GM19025 (cell line): ENCODE measurements at regions not wholly inside any gene's neighbourhood (a gene's known extent, or its start where the extent isn't known, plus 50 kb on each side); places are given as distances from the start of the nearest gene placed in this dataset.
"Not testable (repeated sequence)": the region's sequence is repeated elsewhere in the genome, so short reads cannot be mapped to it uniquely, and the experiment has no call there.

Experiments
- ATAC-seq: cut with Tn5 transposase; IDR thresholded peaks from one replicate; pipeline ENCODE4 v1.9.1; 2021; ENCODE audit warnings: mild to moderate bottlenecking, low read depth, moderate library complexity; ENCODE audit not compliant: unreplicated experiment

DNA sequence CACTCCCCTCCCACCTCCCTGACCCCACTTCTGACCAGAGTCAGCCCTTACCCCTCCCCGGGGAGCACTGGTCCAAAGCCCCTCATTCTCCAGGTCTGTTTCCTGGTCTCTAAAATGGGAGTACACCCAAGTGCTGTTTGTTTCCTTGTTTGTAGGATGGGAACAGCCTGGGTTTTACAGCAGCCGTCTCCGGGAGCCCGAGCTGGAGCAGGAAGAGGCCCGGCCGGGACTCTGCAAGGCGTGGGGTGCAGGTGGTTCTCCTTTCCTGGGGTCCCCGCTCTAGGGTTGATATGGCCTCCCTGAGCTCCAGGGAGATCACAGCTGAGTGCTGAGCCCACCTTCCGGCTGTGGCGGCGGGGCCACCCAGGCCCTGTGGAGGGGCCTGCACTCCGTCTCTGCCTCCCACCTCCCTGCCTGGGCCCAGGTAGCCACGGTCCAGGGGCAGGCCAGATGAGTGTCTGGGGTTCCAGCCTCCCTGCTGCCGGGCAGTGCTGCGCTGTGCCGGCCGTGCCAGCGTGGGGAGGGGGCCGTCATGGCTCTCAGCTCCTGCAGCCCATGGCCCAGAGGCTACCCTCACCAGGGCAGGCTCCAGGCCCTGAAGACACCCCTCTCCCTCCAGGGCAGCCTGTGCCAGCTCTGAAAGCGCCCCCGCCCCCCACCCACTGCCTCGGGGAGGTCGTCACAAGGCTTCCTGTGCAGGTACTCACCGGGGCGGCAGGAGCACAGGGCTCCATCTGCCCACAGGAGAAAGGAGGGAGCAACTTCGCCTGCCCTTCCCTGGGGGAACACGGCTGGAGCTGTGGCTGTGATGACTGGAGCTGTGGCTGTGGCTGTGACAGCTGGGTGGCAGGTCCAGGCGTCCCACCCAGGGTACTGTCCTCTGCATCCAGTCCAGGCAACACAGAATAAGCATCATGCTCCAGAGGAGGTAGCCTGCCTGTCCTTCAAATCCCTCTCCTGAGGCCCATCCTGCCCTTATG, 98.8 kb downstream of the ADRA2C start:
- ATAC-seq, result no peak

DNA sequence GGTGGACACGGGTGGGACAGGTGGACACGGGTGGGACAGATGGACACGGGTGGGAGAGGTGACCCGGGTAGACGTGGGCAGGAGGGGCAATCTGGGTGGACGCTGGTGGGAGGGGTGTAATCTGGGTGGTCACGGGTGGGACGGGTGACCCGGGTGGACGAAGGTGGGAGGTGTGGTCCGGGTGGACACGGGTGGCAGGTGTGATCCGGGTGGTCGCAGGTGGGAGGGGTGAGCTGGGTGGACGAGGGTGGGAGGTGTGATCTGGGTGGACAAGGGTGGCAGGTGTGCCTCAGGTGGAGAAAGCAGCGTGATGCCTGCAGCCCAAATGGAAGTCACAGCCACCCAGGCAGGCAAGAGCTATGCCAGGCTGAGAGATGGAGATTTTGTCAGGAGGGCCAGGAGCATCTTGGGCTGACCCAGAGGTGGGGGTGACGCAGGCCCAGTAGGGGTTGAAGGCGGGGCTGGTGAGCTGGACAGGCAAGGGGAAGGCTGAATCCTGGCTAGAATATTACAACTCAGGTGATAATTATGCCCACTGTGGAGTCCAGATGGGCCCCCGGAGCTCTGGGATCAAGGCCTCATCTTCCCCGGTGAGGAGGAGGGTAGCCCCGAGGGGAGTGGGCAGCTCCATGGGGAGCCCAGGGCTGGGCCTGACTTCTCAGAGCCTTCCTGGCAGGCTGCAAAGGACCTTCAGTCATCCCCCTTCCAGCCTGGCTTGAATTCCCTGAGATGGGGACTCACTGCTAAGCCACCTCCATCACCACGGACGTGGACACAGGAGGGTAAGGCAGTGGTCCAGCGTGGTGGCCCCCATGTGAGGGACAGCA, 100.0 kb downstream of the ADRA2C start:
- no peak for ATAC-seq

DNA sequence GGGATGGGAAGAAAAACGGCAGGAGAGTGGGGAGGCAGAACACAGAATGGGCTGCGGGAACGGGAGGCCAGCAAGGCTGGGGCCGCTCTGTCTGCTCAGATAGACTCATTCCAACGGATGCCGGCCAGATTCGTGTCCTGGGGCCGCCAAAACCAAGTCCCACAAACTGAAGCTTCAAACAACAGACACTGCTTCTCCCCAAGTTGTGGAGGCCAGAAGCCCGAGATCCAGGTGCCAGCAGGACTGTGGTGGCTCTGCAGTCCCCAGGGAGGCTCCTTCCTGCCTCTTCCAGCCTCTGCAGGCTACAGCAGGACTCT, 100.6 kb downstream of the ADRA2C start:
- ATAC-seq, result no peak

DNA sequence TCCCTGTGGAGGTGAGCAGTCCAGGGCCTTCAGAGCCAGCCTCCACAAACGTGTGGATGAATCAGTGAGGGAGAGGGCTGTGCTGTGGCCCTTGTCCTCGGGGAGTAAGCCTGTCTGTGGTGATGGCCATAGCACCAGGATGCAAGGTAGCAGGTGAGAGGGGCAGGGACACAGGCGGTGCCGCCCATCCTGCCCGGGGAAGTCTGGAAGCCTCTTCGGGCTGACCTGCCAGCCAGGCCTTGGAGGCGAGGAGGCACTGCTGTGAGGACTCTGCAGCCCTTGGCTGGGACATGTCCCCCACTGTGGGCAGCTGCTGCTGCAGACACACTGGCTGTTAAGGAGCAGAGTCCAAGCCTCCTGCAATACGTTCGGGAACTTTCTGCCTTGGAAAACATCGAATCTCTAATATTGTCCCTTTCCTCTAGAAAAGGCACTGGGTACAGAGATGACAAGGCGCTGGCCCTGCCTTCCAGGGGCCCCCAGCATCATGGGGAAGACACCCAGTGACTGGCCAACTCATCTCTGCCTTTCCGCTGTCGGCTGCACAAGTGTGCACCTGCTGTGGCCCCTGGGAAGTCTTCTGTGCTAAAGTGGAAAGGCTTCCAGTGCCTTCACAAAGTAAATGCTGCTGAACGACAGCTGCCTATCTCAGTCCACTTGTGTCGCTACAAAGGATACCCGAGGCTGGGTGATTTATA, 101.4 kb downstream of the ADRA2C start:
- no peak for ATAC-seq

DNA sequence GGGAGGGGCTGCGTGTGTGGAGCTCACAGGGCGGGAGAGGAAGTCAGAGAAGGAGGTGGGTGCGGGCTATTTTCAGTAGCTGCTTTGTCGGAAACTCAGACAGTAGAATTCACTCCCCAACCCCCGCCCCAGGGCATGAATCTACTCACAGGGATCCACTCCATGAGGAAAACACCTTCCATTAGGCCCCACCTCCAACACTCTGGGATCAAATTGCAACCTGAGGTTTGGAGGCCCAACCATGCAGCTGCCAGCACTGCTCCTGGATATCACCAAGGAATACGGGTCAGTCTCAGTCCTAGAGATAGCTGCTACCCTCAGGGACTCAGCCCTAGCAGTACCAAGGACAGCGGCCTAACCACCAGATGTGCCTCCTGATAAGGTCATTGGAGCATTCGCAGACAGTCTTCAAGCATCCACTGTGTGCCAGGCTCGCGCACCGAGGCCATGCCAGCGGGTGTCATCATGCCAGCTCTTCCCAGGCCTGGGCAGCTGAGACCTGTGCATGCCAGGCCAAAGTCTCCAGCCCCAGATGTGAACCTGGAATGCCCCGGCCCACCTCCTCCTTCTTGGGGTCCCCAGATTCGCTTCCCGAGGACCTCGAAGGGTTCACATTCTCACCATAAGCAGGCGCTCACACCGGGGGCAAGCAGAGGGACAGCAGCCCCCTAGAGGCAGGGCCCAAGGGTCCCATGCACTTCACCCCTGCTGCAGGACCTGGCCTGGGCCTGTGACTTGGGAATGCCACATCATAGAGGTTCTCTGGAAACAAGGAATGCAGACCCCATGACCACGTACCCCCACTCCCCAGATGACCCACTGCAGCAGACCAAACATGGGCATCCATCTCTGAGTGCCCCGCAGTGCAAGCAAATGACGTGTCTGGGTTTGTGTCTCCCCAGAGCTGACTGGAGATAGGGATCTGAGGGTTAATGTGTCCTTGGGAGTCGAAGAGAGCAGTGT, 102.3 kb downstream of the ADRA2C start:
- ATAC-seq, result no peak

DNA sequence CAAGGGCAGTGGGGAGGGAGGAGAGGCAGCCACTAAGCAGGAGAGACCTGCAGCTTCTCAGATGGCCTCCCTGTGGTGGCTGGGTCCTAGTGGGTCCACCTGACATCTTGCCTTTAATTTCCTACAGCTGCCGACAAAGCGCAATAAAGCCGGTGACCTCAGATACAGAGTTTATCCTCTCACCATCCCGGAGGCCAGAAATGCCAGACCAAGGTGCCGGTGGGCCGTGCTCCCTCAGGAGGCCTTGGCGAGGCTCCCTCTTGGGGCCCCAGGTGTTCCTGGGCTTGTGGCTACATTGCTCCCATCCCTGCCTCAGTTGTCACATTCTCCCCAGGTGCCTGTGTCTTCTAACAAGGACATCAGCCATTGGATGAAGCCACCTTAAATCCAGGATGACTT, 103.0 kb downstream of the ADRA2C start:
- no peak for ATAC-seq

DNA sequence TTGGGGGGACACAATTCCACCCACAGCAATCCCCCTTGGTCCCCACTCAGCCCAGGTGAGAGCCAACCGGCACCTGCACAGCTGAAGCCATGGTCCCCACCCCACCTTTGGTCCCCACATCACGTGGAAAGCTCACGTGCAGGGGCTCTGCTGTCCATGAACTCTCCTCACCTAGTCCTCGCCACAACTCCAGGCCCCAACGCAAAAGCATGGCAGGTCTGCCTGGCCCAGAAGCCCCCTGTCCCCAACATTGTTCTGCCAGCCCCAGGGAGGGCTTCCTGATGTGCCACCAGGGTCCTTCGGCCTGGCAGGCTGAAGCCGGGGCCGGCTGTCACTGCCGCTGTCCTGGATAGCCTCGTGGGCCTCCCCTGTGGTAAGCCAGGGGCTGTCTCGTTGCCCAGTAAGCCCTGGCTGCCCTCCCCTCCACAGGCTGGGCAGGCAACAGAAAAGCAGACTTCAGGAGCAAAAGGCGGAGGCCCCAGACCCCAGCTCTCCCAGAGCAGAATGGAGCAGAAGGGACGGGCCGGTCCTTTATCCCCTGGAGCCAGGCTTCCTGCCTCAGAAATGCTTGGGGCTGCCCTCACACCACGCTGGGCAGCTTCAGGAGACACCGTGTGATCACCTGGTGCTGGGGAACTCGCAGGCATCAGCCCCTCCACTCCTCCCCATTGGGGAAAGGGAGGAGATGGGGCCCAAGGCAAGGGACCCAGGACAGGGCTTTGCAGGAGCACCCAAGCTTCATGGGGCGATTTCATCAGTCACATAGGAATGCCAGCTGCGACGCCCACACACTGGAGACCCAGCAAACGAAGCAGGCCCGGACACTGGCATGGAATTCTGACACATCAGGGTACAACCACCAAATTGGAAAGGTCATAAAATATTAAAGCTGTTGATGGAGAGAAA, 103.7 kb downstream of the ADRA2C start:
- ATAC-seq, result no peak

DNA sequence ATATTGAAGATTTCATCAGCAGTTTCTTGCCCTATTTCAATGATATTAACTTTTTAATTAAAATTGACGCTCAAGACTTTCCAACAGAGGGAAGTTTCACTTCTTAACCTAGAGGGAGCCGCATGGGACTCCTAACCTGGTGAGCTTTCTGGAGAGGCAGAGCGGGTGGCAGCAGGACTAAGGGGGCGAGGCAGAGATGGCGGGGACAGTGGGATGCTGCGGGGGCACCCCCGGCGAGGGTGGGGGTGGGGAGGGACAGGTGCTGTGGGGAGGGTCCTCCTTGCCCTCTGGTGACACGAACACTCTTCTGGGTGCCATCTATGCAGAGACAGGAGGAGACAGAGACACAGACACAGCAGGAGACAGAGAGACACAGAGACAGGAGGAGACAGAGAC, 104.4 kb downstream of the ADRA2C start:
- ATAC-seq, result no peak

DNA sequence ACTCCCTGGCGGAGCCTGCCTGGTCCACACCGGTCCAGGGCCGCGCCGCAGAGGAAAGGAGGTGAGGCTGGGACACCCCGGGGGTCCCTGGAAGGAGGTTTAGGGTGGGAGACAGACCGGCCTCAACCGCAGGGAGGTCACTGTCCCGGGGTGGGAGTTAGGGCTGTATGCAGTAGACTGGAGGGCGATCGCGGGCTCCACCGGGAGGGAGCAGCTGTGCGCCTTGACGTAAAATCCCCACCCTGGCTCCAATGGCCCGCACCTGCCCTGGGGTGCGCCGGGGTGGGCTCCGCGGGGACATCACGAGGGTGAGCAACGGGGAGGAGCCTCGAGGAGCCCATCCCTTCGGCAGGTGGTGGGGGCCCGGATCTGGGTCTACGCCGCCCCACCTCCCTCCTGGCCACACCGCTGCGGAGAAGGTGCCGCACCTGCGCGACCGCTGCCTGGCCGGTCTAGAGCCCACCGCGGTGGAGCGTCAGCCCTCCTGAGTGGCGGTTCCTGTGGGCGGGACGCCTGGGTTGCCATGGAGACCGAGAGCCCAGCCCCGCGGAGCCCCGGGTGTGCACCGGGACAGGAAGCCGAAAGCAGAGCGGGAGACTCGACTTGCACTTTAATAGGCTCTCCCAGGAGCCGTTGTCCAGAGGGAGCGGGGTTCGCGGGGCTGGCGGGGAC, 105.1 kb downstream of the ADRA2C start:
- no peak for ATAC-seq

DNA sequence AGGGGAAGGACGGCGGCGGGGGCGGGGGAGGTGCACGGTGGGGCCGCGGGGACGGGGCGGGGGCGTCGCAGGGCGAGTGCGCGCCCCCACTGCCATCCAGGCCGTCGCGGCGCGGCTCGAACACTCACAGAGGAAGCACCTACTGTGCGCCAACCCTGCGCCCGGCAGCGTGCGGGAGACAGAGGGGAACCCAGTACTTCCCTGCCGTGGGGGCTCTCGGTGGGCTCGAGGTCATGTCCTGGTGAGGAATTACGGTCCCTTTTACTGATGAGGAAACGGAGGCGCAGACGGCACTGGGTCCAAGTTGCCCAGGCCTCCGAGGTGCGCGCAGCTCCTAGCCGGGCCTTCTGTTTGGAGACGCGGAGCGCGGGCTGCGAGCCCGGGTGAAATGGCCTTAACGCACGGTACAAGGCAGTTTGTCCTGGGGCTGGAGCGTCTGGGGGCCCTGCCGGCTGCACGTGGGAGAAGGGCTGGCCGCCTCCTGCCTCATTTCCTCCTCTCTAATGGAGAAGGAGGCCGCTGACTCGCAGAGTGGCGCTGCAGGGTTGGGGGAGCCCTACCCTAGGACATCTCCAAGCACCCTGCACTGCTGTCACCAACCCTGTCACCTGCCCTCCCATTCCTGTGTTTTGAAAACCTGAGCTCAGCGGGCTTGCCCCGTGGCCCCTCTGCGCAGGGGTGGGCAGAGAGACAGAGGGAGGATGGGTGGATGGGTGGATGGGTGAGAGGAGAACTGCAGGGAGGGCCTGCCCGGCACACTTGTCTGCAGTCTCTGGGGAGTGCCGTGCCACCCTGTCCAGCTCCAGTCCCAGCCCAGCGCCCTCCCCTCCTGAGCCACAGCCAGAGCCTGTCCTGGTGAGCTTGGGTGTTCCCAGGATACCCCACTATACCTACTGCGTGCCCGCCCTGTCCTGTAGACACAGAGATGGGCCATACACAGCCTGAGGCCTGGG, 106.0 kb downstream of the ADRA2C start:
- ATAC-seq, result no peak

DNA sequence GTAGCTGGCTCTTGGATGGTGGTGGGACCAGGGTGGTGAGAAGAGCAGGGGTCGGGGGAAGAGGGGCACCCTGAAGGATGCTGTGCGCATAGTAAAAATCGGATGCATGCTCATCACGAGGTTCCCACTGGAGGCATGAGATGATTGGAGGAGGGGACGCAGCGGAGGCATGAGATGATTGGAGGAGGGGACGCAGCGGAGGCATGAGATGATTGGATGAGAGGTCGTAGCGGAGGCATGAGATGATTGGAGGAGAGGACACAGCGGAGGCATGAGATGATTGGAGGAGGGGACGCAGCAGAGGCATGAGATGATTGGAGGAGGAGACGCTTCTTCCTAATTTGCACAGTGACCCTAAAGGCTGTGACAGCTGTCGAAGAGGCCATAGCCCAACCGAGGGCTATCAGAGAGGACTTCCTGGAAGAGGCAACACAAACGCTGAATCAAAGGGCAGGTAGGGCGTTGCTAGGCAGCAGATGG, 106.7 kb downstream of the ADRA2C start:
- ATAC-seq, result no peak

DNA sequence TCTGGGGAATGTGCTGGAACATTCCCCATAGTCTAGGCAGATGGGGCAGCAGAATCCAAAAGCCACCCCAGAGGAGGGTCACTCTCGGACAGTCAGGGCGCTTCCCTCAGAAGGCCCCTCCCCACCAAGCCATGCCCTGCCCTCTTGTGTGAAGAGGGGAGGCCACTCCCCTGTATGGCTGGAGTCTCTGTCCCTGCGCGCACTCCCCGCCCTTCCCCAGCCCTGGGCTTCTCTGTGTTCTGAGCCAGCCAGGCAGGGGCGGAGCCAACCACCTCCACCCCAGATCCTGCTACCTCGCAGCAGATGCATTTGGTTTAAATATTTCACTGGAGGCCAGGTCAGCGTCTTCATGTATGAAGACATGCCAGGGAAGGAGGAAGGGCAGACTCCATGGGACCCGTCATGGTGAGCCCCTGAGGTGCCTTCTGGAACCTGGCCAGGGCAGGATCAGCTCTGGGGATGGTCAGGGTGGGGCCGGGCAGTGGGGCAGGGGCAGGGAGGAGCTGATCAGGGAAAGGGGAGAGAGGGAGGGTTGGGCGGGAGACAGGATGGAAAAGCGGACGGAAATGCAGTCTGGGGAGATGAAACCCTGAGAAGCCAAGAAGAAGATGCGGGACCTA, 107.3 kb downstream of the ADRA2C start:
- ATAC-seq, result no peak

DNA sequence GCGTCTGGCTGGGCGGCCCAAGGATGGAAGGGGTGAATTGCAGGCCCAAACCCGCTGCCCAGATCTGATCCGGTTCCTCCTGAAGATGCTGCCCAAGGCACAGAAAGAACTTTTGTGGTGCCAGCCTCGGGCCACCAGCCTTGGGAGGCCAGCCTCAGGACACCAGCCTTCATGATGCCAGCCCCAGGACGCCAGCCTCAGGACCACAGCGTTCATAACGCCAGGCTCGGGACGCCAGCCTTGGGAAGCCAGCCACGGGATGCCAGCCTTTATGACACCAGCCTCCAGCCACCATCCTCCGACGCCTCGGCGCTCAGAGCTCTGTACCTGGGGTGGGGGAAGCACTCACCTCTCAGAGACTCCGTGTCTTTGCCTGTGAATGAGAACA, 107.8 kb downstream of the ADRA2C start:
- ATAC-seq, result no peak

DNA sequence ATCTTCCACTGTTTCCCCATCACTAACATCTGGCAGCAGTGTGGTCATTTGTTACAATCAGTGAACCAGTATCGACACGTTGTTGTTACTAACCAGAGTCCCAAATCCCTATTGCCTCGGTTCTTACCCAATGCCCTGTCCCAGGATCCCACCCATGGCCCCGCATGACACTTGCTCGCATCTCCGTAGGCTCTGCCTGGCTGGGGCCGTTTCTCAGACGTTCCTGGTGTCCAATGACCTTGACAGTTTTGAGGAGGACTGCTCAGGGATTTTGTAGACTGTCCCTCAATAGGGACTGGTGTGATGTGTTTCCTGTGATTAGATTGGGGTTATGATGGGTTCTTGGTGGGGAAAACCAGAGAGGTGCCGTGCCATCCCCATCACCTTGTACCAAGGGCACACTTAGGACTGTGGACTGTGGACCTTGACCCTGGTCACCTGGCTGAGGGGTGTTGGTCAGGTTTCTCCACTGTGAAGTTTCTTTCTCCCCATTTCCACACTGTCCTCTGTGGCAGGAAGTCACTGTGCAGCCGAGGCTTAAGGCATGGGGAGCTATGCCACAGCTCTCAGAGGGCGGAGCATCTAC, 108.4 kb downstream of the ADRA2C start:
- no peak for ATAC-seq

DNA sequence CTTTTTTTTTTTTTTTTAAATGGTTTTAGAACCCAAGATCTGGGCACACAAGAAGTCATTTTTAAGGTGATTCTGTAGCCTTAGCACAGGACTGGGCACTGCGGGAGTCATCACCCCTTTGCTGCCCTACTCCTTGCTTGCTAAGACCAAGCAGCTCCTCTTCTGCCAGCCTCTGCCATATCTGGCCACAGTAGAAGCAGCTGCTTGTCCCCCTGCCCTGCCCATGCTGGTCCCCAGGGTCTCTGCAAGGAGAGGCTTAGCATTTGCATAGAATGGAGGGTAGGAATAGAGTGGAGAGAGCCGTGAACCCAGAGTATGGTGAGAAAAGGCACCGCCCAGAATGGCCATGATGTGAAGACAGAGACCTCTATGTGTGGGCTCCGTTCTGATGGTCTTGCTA, 109.3 kb downstream of the ADRA2C start:
- no peak for ATAC-seq

DNA sequence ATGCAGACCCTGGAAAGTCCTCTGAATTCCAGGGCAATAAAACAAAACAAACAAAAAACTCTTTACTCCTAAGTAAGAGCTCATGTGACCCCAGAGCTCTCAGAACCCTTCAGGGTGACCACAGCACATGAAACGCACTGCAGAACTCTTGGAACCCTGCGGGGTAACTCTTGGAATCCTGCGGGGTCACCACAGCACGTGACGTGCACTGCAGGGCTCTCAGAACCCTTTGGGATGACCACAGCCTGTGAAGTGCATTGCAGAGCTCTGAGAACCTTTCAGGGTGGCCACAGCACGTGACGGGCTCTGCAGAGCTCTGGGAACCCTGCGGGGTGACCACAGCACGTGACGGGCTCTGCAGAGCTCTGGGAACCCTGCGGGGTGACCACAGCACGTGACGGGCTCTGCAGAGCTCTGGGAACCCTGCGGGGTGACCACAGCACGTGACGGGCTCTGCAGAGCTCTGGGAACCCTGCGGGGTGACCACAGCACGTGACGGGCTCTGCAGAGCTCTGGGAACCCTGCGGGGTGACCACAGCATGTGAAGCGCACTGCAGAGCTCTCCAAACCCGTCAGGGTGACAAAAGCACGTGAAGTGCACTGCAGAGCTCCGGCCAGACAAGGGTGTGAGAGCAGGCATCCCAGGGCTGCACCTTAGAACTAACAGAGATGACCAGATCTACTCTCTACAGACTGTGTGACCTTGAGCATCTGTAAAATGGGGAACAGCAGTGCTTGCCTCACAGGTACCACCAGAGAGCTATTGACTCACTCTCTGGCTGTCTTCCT, 110.1 kb downstream of the ADRA2C start:
- ATAC-seq, result not testable (repeated sequence)
